ENCODE measurements at regions not wholly inside any gene's neighbourhood (a gene's known extent, or its start where the extent isn't known, plus 50 kb on each side); places are given as distances from the start of the nearest gene placed in this dataset.

DNA sequence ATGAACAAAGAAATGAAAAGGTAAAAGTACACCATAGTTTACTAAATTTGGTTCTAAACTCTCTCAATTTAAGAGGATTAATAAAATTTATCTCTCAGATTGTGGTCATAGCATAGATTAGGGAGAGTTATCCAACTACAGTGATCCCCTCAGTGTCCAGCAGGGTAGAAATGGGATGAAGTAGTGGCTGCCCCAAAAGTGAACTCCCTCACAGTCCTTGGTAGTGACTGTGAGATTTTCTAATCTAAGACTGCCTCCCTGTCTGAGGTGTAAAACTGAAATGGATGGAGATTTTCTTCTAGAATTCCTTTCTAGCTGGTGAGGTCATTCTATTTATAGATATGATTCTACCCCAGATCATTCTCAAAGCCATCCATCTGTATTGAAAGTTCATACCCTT, 455.5 kb downstream of the ACTL7B start:
- Mint-ChIP-seq H3K27ac (ENCODE audit: unreplicated experiment) (no peak overlapping the region), H3K9me3 (ENCODE audit: low read depth, unreplicated experiment) (no peaks in the 10 kb centered on the region), H3K4me3 (ENCODE audit: low read depth, unreplicated experiment) (no peak overlapping the region), H3K36me3 (ENCODE audit: insufficient read depth, unreplicated experiment) (no peaks in the 10 kb centered on the region), H3K27me3 (ENCODE audit: unreplicated experiment) (no peaks in the 10 kb centered on the region), H3K4me1 (ENCODE audit: low read depth, unreplicated experiment) (no peaks in the 10 kb centered on the region)
- CTCF ChIA-PET = no interaction called here
- no peak for DNase-seq
- TF ChIP-seq CTCF (IDR thresholded peaks at IDR 0.05; ENCODE audit: unreplicated experiment) = no peak
- intact Hi-C loops (cut with micrococcal nuclease; ENCODE audit: unreplicated experiment) = no loop called here
- no TSS peak for BruUV-seq (replicated peaks)

DNA sequence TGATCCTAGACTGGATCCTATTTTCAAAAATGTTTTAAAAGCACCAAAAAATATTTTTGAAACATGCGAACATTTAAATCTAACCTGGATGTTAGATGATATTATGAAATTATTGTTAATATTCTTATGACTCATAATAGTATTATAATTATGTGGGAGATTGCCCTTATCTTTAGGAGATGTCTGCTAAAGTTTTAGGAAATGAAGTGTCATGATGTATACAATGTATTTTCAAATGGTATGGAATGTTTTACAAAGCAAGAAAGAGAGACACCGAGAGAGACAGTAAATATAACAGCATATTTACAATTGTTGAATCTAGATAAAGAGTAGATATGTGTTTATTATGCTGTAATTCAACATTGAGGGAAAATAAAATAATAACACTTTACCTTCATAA, 455.9 kb downstream of the ACTL7B start:
- DNase-seq = no peak
- Mint-ChIP-seq H3K4me3 (ENCODE audit: low read depth, unreplicated experiment) (no peak overlapping the region), H3K4me1 (ENCODE audit: low read depth, unreplicated experiment) (no peaks in the 10 kb centered on the region), H3K9me3 (ENCODE audit: low read depth, unreplicated experiment) (no peaks in the 10 kb centered on the region), H3K27me3 (ENCODE audit: unreplicated experiment) (no peaks in the 10 kb centered on the region), H3K27ac (ENCODE audit: unreplicated experiment) (no peak overlapping the region), H3K36me3 (ENCODE audit: insufficient read depth, unreplicated experiment) (no peaks in the 10 kb centered on the region)
- intact Hi-C loops (cut with micrococcal nuclease; ENCODE audit: unreplicated experiment) = no loop called here
- TF ChIP-seq CTCF (IDR thresholded peaks at IDR 0.05; ENCODE audit: unreplicated experiment) = no peak
- BruUV-seq (replicated peaks) = no TSS peak
- CTCF ChIA-PET = no interaction called here

- BruUV-seq (replicated peaks) = no TSS peak
- Mint-ChIP-seq H3K36me3 (ENCODE audit: insufficient read depth, unreplicated experiment) (no peaks in the 10 kb centered on the region), H3K27ac (ENCODE audit: unreplicated experiment) (no peak overlapping the region), H3K4me1 (ENCODE audit: low read depth, unreplicated experiment) (no peaks in the 10 kb centered on the region), H3K27me3 (ENCODE audit: unreplicated experiment) (no peaks in the 10 kb centered on the region), H3K4me3 (ENCODE audit: low read depth, unreplicated experiment) (no peak overlapping the region), H3K9me3 (ENCODE audit: low read depth, unreplicated experiment) (no peaks in the 10 kb centered on the region)
- DNase-seq = no peak
- TF ChIP-seq CTCF (IDR thresholded peaks at IDR 0.05; ENCODE audit: unreplicated experiment) = no peak
- intact Hi-C loops (cut with micrococcal nuclease; ENCODE audit: unreplicated experiment) = no loop called here
- CTCF ChIA-PET = no interaction called here
Observed at GRCh38 chr9:108397286-108397685, 458.5 kb downstream of the ACTL7B start.

- BruUV-seq (replicated peaks) = no TSS peak
- H3K27me3 Mint-ChIP-seq (ENCODE audit: unreplicated experiment) = no peaks in the 10 kb centered on the region
- no peaks in the 10 kb centered on the region for H3K9me3 Mint-ChIP-seq (ENCODE audit: low read depth, unreplicated experiment)
- no peak for TF ChIP-seq CTCF (IDR thresholded peaks at IDR 0.05; ENCODE audit: unreplicated experiment)
- H3K27ac Mint-ChIP-seq (ENCODE audit: unreplicated experiment) = no peak overlapping the region
- no peak for DNase-seq
- H3K36me3 Mint-ChIP-seq (ENCODE audit: insufficient read depth, unreplicated experiment) = no peaks in the 10 kb centered on the region
- no peaks in the 10 kb centered on the region for H3K4me1 Mint-ChIP-seq (ENCODE audit: low read depth, unreplicated experiment)
- CTCF ChIA-PET = no interaction called here
- intact Hi-C loops (cut with micrococcal nuclease; ENCODE audit: unreplicated experiment) = no loop called here
- no peak overlapping the region for H3K4me3 Mint-ChIP-seq (ENCODE audit: low read depth, unreplicated experiment)
Observed at GRCh38 chr9:108396611-108397010, 459.2 kb downstream of the ACTL7B start.

DNA sequence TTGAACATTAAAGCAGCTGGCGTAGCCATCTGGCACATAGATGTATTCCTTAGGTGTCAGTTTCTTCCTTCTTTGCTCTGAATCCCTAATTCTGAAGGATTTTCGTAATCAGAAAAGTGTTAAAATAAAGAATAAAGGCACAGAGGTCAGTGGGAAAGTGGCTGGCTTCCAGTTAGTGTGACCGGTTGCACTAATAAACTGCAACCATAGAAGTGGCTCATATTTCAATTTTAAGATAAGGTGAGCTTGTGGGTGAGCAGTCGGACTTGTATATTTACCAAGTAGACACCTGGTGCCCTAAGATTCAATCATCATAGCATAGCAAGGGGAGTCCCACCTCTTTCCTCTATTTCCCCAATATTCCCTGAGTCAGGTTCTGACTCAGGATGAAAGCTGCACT, 459.6 kb downstream of the ACTL7B start:
- Mint-ChIP-seq H3K27me3 (ENCODE audit: unreplicated experiment) (no peaks in the 10 kb centered on the region), H3K9me3 (ENCODE audit: low read depth, unreplicated experiment) (no peaks in the 10 kb centered on the region), H3K27ac (ENCODE audit: unreplicated experiment) (no peak overlapping the region), H3K4me3 (ENCODE audit: low read depth, unreplicated experiment) (no peak overlapping the region), H3K4me1 (ENCODE audit: low read depth, unreplicated experiment) (no peaks in the 10 kb centered on the region), H3K36me3 (ENCODE audit: insufficient read depth, unreplicated experiment) (no peaks in the 10 kb centered on the region)
- TF ChIP-seq CTCF (IDR thresholded peaks at IDR 0.05; ENCODE audit: unreplicated experiment) = no peak
- CTCF ChIA-PET = no interaction called here
- BruUV-seq (replicated peaks) = no TSS peak
- no peak for DNase-seq
- intact Hi-C loops (cut with micrococcal nuclease; ENCODE audit: unreplicated experiment) = no loop called here
